ENCODE measurements at regions not wholly inside any gene's neighbourhood (a gene's known extent, or its start where the extent isn't known, plus 50 kb on each side); places are given as distances from the start of the nearest gene placed in this dataset.

- FAIRE-seq, result no peak
- H3K4me3 ChIP-seq (ENCODE audit: low read depth, low read length), result no peak overlapping the region
- H3K27me3 ChIP-seq (ENCODE audit: control insufficient read depth, insufficient read depth, low read length), result no peaks in the 10 kb centered on the region
- no peak for TF ChIP-seq CTCF (IDR thresholded peaks at IDR 0.05; ENCODE audit: insufficient read depth, low read length, severe bottlenecking)
- DNase-seq (ENCODE audit: low read depth), result no peak
- no peaks in the 10 kb centered on the region for H3K36me3 ChIP-seq (ENCODE audit: control insufficient read depth, insufficient read depth, low read length)
These were observed 95.0 kb downstream of the IRF2BPL start for GRCh38 chr14:76933515-76933914.

- no peak for TF ChIP-seq CTCF (IDR thresholded peaks at IDR 0.05; ENCODE audit: insufficient read depth, low read length, severe bottlenecking)
- H3K36me3 ChIP-seq (ENCODE audit: control insufficient read depth, insufficient read depth, low read length), result no peaks in the 10 kb centered on the region
- H3K4me3 ChIP-seq (ENCODE audit: low read depth, low read length), result no peak overlapping the region
- FAIRE-seq (peak; percentile 73), DNase-seq (ENCODE audit: low read depth) (no peak)
- H3K27me3 ChIP-seq (ENCODE audit: control insufficient read depth, insufficient read depth, low read length), result no peaks in the 10 kb centered on the region
These were observed 96.7 kb downstream of the IRF2BPL start for GRCh38 chr14:76931631-76932402.

- no peaks in the 10 kb centered on the region for H3K27me3 ChIP-seq (ENCODE audit: control insufficient read depth, insufficient read depth, low read length)
- DNase-seq (ENCODE audit: low read depth), result no peak
These were observed 98.0 kb downstream of the IRF2BPL start for GRCh38 chr14:76930549-76930948.

GRCh38 chr14:76929927-76930326, 98.6 kb downstream of the IRF2BPL start:
- no peak overlapping the region for H3K4me3 ChIP-seq (ENCODE audit: low read depth, low read length)
- DNase-seq (ENCODE audit: low read depth), result peak; percentile 55
- FAIRE-seq, result no peak
- no peak for TF ChIP-seq CTCF (IDR thresholded peaks at IDR 0.05; ENCODE audit: insufficient read depth, low read length, severe bottlenecking)
- H3K36me3 ChIP-seq (ENCODE audit: control insufficient read depth, insufficient read depth, low read length), result no peaks in the 10 kb centered on the region
- no peaks in the 10 kb centered on the region for H3K27me3 ChIP-seq (ENCODE audit: control insufficient read depth, insufficient read depth, low read length)

More at GRCh38 chr14:76930549-76930948, 98.0 kb downstream of the IRF2BPL start:
- Histone ChIP-seq H3K36me3 (ENCODE audit: control insufficient read depth, insufficient read depth, low read length) (no peaks in the 10 kb centered on the region), H3K4me3 (ENCODE audit: low read depth, low read length) (no peak overlapping the region)
- FAIRE-seq, result no peak
- no peak for TF ChIP-seq CTCF (IDR thresholded peaks at IDR 0.05; ENCODE audit: insufficient read depth, low read length, severe bottlenecking)

GRCh38 chr14:76927971-76928700, 100.4 kb downstream of the IRF2BPL start:
- no peaks in the 10 kb centered on the region for H3K27me3 ChIP-seq (ENCODE audit: control insufficient read depth, insufficient read depth, low read length)
- no peak for TF ChIP-seq CTCF (IDR thresholded peaks at IDR 0.05; ENCODE audit: insufficient read depth, low read length, severe bottlenecking)
- DNase-seq (ENCODE audit: low read depth) (no peak), FAIRE-seq (no peak)
- H3K4me3 ChIP-seq (ENCODE audit: low read depth, low read length), result no peak overlapping the region
- H3K36me3 ChIP-seq (ENCODE audit: control insufficient read depth, insufficient read depth, low read length), result no peaks in the 10 kb centered on the region
